Activated T-helper 1 cell treated with anti-CD3 and anti-CD28 coated beads, Interleukin-12 subunit alpha, Interleukin-12 subunit beta, Interleukin-2, Interleukin-4 antibody, amounts not matched to agents 30 ng/mL and 10 ng/mL and 1 ng/mL, durations not matched to agents 14 hours and 24 hours and 36 hours (primary cell): ENCODE measurements at regions not wholly inside any gene's neighbourhood (a gene's known extent, or its start where the extent isn't known, plus 50 kb on each side); places are given as distances from the start of the nearest gene placed in this dataset.
"Not testable (repeated sequence)": the region's sequence is repeated elsewhere in the genome, so short reads cannot be mapped to it uniquely, and the experiment has no call there.

ENCODE experiments used
- DNase-seq: peaks from one replicate; pipeline ENCODE4 v3.0.0; 2021; ENCODE audit warnings: low spot score
- H3K27ac Mint-ChIP-seq: one replicate; pipeline ENCODE4 v1.8.0; 2021; ENCODE audit warnings: mild to moderate bottlenecking, mixed read lengths
- H3K27me3 Mint-ChIP-seq: one replicate; pipeline ENCODE4 v1.8.0; 2022; ENCODE audit warnings: mild to moderate bottlenecking, moderate library complexity, mixed read lengths; ENCODE audit not compliant: insufficient read depth
- H3K36me3 Mint-ChIP-seq: one replicate; pipeline ENCODE4 v1.8.0; 2021; ENCODE audit warnings: low read depth, mixed read lengths
- H3K4me1 Mint-ChIP-seq: one replicate; pipeline ENCODE4 v1.8.0; 2021; ENCODE audit warnings: low read depth, mixed read lengths
- H3K4me3 Mint-ChIP-seq: one replicate; pipeline ENCODE4 v1.8.0; 2021; ENCODE audit warnings: mild to moderate bottlenecking, moderate library complexity, mixed read lengths
- H3K9me3 Mint-ChIP-seq: one replicate; pipeline ENCODE4 v1.8.0; 2021; ENCODE audit warnings: mixed read lengths
- intact Hi-C: fragments of 100-400 bp; cut with micrococcal nuclease; formaldehyde crosslinking; loops from one replicate; pipeline ENCODE4 v1.15.1; 2024

- no peak for DNase-seq
- H3K4me1 Mint-ChIP-seq, result no peaks in the 10 kb centered on the region
- no peak overlapping the region for H3K4me3 Mint-ChIP-seq
- intact Hi-C loops, result no loop called here
- H3K27ac Mint-ChIP-seq, result no peak overlapping the region
- no peaks in the 10 kb centered on the region for H3K36me3 Mint-ChIP-seq
- H3K9me3 Mint-ChIP-seq, result no peaks in the 10 kb centered on the region
- peaks cover 10% of the 10 kb centered on the region for H3K27me3 Mint-ChIP-seq
Observed at GRCh38 chr12:13539051-13539450, 342.5 kb downstream of the EMP1 start.

GRCh38 chr12:13538136-13538535, 341.6 kb downstream of the EMP1 start:
- Mint-ChIP-seq H3K4me3 (no peak overlapping the region), H3K4me1 (no peaks in the 10 kb centered on the region), H3K27ac (no peak overlapping the region), H3K27me3 (peaks cover 10% of the 10 kb centered on the region), H3K9me3 (no peaks in the 10 kb centered on the region), H3K36me3 (no peaks in the 10 kb centered on the region)
- no peak for DNase-seq
- intact Hi-C loops, result no loop called here

- no peaks in the 10 kb centered on the region for H3K9me3 Mint-ChIP-seq
- H3K36me3 Mint-ChIP-seq, result no peaks in the 10 kb centered on the region
- no peaks in the 10 kb centered on the region for H3K4me1 Mint-ChIP-seq
- intact Hi-C loops, result no loop called here
- H3K27me3 Mint-ChIP-seq, result peaks cover 10% of the 10 kb centered on the region
- no peak overlapping the region for H3K4me3 Mint-ChIP-seq
- no peak overlapping the region for H3K27ac Mint-ChIP-seq
- DNase-seq, result no peak
Observed at GRCh38 chr12:13537623-13538022, 341.1 kb downstream of the EMP1 start.

DNA sequence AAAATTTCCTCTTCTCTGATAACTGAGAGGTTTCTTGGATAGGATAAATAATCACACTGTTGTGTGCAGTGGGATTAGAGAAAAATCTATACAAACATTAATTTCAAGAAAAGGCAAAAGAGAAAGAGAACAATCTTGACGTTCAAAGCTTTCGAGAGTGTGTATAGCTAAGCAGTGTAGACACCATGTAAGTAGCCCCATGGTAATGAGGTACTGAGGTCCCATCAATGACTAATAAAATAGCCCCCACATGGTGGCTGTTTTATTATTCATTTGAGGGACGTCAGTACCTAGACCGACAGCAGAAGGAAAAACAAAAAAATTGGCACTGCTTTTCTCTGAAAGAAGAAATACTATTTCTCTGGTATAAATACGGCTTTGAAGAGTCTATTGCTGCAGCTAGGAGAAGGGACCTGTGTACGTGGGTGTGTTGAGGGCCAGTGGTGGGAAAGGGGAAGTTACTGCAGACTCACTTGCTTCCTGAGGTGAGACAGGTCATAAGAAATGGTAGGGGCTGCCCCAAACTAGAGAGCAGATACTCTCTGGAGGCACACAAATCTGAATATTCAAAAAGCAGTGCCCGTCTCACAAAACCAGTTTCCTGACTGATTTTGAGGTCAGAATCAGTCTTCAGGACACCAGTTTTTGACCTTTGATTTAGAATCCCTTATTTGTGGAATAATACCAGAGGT, 339.8 kb downstream of the EMP1 start:
- Mint-ChIP-seq H3K27ac (no peak overlapping the region), H3K36me3 (no peaks in the 10 kb centered on the region), H3K27me3 (peaks cover 10% of the 10 kb centered on the region), H3K9me3 (no peaks in the 10 kb centered on the region), H3K4me1 (no peaks in the 10 kb centered on the region), H3K4me3 (no peak overlapping the region)
- no peak for DNase-seq
- intact Hi-C loops, result no loop called here

GRCh38 chr12:13534645-13535398, 338.3 kb downstream of the EMP1 start:
- Mint-ChIP-seq H3K27ac (no peak overlapping the region), H3K4me1 (no peaks in the 10 kb centered on the region), H3K9me3 (no peaks in the 10 kb centered on the region), H3K36me3 (no peaks in the 10 kb centered on the region), H3K27me3 (peaks cover 10% of the 10 kb centered on the region), H3K4me3 (no peak overlapping the region)
- intact Hi-C loops, result no loop called here
- no peak for DNase-seq

DNA sequence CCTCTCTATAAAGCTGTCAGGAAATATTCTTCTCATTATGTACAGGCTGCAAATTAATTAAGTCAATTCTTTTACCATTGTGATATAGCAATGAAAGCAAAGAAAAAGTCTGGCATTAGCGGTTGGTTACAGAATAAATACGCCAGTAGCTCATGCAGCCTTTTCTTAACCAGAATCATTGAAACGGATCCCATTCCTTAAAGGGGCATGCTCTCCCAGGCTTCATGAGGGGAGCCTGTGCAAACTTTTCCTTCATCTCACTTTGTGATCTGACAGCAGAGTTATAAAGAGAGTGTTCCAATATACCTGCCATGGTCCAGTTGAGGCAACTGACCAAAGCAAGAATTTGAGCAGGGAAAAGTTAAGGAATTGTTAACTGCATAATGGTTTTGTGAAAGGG, 337.7 kb downstream of the EMP1 start:
- DNase-seq, result no peak
- no peak overlapping the region for H3K27ac Mint-ChIP-seq
- H3K9me3 Mint-ChIP-seq, result no peaks in the 10 kb centered on the region
- H3K4me1 Mint-ChIP-seq, result no peaks in the 10 kb centered on the region
- H3K4me3 Mint-ChIP-seq, result no peak overlapping the region
- no peaks in the 10 kb centered on the region for H3K36me3 Mint-ChIP-seq
- H3K27me3 Mint-ChIP-seq, result peaks cover 10% of the 10 kb centered on the region
- intact Hi-C loops, result no loop called here

DNA sequence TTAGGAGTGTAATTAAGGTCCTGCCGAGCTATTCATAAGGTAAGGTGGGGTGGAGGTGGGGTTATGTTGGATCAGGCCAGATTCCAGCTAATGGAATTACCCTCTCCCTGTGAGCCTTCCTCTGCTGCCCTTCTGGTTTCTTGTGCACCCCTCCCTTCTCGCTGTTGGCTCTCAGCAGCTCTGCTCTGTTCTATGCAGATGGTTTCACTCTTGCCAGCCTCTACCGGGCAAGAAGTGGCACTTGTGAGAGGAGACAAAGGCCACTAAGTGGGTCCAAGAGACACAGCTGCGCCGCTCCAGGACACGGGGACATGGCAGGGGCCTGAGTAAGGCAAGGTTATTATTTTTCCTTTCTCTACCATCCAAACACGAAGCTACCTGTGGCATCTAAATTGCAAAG, 334.4 kb downstream of the EMP1 start:
- Mint-ChIP-seq H3K9me3 (no peaks in the 10 kb centered on the region), H3K4me3 (no peak overlapping the region), H3K27me3 (peaks cover 7% of the 10 kb centered on the region)

GRCh38 chr12:13526185-13526921, 329.8 kb downstream of the EMP1 start:
- DNase-seq, intact Hi-C loops, H3K9me3 Mint-ChIP-seq, H3K4me1 Mint-ChIP-seq, H3K4me3 Mint-ChIP-seq, H3K27me3 Mint-ChIP-seq, H3K36me3 Mint-ChIP-seq, H3K27ac Mint-ChIP-seq: not testable (repeated sequence)

More for the DNA sequence above, 334.4 kb downstream of the EMP1 start:
- H3K36me3 Mint-ChIP-seq, result no peaks in the 10 kb centered on the region
- intact Hi-C loops, result no loop called here
- no peak for DNase-seq
- no peak overlapping the region for H3K27ac Mint-ChIP-seq
- H3K4me1 Mint-ChIP-seq, result no peaks in the 10 kb centered on the region

GRCh38 chr12:13523536-13524307, 327.2 kb downstream of the EMP1 start:
- no peak for DNase-seq

GRCh38 chr12:13518034-13518433, 321.5 kb downstream of the EMP1 start:
- H3K9me3 Mint-ChIP-seq, H3K36me3 Mint-ChIP-seq, DNase-seq, H3K27me3 Mint-ChIP-seq, H3K4me1 Mint-ChIP-seq, H3K4me3 Mint-ChIP-seq, intact Hi-C loops, H3K27ac Mint-ChIP-seq: not testable (repeated sequence)

More at GRCh38 chr12:13523536-13524307, 327.2 kb downstream of the EMP1 start:
- Mint-ChIP-seq H3K4me1 (no peaks in the 10 kb centered on the region), H3K9me3 (no peaks in the 10 kb centered on the region), H3K27me3 (peaks cover 2% of the 10 kb centered on the region), H3K27ac (no peak overlapping the region), H3K36me3 (no peaks in the 10 kb centered on the region), H3K4me3 (no peak overlapping the region)
- intact Hi-C loops, result no loop called here

GRCh38 chr12:13509740-13510139, 313.2 kb downstream of the EMP1 start:
- Mint-ChIP-seq H3K36me3 (no peaks in the 10 kb centered on the region), H3K27me3 (peaks cover 2% of the 10 kb centered on the region), H3K9me3 (no peaks in the 10 kb centered on the region), H3K4me3 (no peak overlapping the region), H3K27ac (no peak overlapping the region), H3K4me1 (no peaks in the 10 kb centered on the region)
- DNase-seq, result no peak
- intact Hi-C loops, result no loop called here

DNA sequence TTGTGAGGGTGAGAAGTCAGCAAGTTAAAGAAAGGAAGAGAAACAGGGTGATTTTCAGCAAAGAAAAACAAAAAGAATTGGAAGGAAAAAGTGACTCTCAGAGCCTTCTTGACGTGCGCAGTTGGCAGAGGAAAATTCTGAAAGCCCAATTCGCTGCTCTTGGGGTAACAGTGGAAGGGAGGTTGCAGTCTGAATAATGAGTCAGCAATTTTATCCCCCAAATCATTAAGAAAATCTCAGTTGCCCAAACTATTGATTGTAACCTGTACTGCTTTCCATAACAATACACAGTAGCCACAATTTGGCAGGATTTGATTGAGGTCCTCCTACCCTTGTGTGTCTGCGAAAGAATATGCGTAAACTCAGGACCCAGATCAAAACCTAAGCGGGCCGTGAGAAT, 309.1 kb downstream of the EMP1 start:
- no peaks in the 10 kb centered on the region for H3K4me1 Mint-ChIP-seq
- no peak for DNase-seq
- H3K36me3 Mint-ChIP-seq, result no peaks in the 10 kb centered on the region
- intact Hi-C loops, result no loop called here
- H3K9me3 Mint-ChIP-seq, result no peaks in the 10 kb centered on the region
- H3K27me3 Mint-ChIP-seq, result no peaks in the 10 kb centered on the region
- H3K4me3 Mint-ChIP-seq, result no peak overlapping the region
- H3K27ac Mint-ChIP-seq, result no peak overlapping the region
